Osteocyte (in vitro differentiated cells): ENCODE measurements at regions not wholly inside any gene's neighbourhood (a gene's known extent, or its start where the extent isn't known, plus 50 kb on each side); places are given as distances from the start of the nearest gene placed in this dataset.

Experiments
- DNase-seq: peaks from one replicate; pipeline ENCODE4 v3.0.0; 2021; ENCODE audit warnings: mixed read lengths; ENCODE audit not compliant: unreplicated experiment; ENCODE audit errors: extremely low spot score
- H3K27ac Mint-ChIP-seq: one replicate; pipeline ENCODE4 v1.8.0; 2021; ENCODE audit warnings: mild to moderate bottlenecking, mixed read lengths; ENCODE audit not compliant: unreplicated experiment
- H3K27me3 Mint-ChIP-seq: one replicate; pipeline ENCODE4 v1.8.0; 2021; ENCODE audit warnings: mixed read lengths; ENCODE audit not compliant: unreplicated experiment
- H3K36me3 Mint-ChIP-seq: one replicate; pipeline ENCODE4 v1.8.0; 2021; ENCODE audit warnings: mixed read lengths; ENCODE audit not compliant: unreplicated experiment
- H3K4me1 Mint-ChIP-seq: one replicate; pipeline ENCODE4 v1.8.0; 2021; ENCODE audit warnings: mixed read lengths; ENCODE audit not compliant: unreplicated experiment
- H3K4me3 Mint-ChIP-seq: one replicate; pipeline ENCODE4 v1.8.0; 2021; ENCODE audit warnings: mild to moderate bottlenecking, moderate library complexity, mixed read lengths; ENCODE audit not compliant: unreplicated experiment
- H3K9me3 Mint-ChIP-seq: one replicate; pipeline ENCODE4 v1.8.0; 2021; ENCODE audit warnings: mixed read lengths; ENCODE audit not compliant: unreplicated experiment
- CTCF ChIP-seq: fragments of 200-600 bp; sonication (generic); IDR thresholded peaks from 2 replicates; pipeline ENCODE4 v1.5.0; 2021; ENCODE audit warnings: antibody characterized with exemption, mild to moderate bottlenecking, moderate library complexity

DNA sequence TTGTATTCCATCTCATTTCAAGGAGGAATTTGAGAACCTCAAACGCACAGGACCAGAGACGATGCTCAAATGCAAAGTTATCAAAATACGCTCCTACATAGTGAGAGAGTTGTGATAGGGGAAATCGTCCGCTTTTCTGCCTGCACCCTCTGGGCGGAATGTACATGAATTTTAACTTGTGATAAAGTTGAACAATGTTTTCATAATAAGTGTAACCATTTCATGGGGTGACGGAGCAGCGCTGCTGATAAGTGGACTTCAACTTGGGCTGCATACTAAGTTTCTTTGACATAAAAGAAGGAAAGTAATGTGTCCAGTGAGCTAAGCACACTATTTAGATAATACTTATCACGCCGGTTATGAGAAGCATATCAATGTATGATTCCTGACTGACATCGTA, 497.5 kb upstream of the MGMT start:
- H3K4me3 Mint-ChIP-seq: no peak overlapping the region
- peaks cover 27% of the 10 kb centered on the region for H3K9me3 Mint-ChIP-seq
- TF ChIP-seq CTCF: no peak
- no peak for DNase-seq
- no peaks in the 10 kb centered on the region for H3K4me1 Mint-ChIP-seq
- H3K27ac Mint-ChIP-seq: no peak overlapping the region
- no peaks in the 10 kb centered on the region for H3K27me3 Mint-ChIP-seq
- H3K36me3 Mint-ChIP-seq: no peaks in the 10 kb centered on the region

- no peaks in the 10 kb centered on the region for H3K27me3 Mint-ChIP-seq
- no peaks in the 10 kb centered on the region for H3K4me1 Mint-ChIP-seq
- peaks cover 23% of the 10 kb centered on the region for H3K9me3 Mint-ChIP-seq
- TF ChIP-seq CTCF: no peak
- H3K36me3 Mint-ChIP-seq: no peaks in the 10 kb centered on the region
- H3K27ac Mint-ChIP-seq: no peak overlapping the region
- no peak for DNase-seq
- H3K4me3 Mint-ChIP-seq: no peak overlapping the region
These were observed 495.5 kb upstream of the MGMT start for GRCh38 chr10:128971374-128972035.

GRCh38 chr10:128972036-128972405, 495.0 kb upstream of the MGMT start:
- Mint-ChIP-seq H3K4me1 (no peaks in the 10 kb centered on the region), H3K36me3 (no peaks in the 10 kb centered on the region), H3K27ac (no peak overlapping the region), H3K9me3 (peaks cover 23% of the 10 kb centered on the region), H3K4me3 (no peak overlapping the region), H3K27me3 (no peaks in the 10 kb centered on the region)
- no peak for DNase-seq
- no peak for TF ChIP-seq CTCF

DNA sequence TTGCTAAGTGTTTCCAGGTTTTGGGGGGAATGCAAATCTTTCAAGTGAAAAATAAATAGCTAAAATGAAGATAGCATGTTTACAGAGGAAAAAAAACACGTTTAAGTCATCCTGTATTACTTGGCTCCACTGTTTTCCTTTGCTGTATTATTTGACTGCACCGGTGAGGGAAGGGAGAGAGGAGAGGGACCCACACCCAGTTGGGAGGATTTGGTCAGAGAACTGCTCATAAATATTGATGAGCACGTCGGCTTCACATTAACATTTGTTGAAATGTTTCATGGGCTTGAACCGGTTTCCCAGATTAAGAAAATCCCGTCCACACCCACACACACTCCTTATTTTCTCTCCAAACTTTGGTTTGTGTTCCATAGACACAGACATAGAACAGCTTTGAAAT, 493.8 kb upstream of the MGMT start:
- no peaks in the 10 kb centered on the region for H3K27me3 Mint-ChIP-seq
- H3K4me1 Mint-ChIP-seq: no peaks in the 10 kb centered on the region
- no peak overlapping the region for H3K27ac Mint-ChIP-seq
- TF ChIP-seq CTCF: no peak
- peaks cover 22% of the 10 kb centered on the region for H3K9me3 Mint-ChIP-seq
- H3K4me3 Mint-ChIP-seq: no peak overlapping the region
- H3K36me3 Mint-ChIP-seq: no peaks in the 10 kb centered on the region
- DNase-seq: no peak

DNA sequence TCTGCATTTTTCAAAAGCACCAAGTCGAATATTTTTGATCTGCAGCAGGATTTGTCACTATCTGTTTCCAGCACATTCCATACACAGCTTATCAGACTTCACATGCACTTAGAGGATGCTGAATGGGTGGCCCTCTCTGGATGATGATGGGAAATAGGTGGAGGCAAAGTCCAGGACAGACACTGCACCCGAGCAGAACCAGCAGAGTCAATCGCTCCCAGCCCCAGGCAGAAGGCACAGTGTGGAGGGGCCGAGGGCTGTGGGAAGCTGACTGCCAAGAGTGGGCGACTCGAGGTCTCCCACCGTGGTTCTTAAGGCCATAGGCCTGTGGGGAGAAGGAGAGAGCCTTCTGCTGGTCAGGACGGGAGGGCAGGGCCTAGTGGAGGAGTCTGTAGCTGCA, 490.2 kb upstream of the MGMT start:
- Mint-ChIP-seq H3K4me1 (no peaks in the 10 kb centered on the region), H3K27ac (no peak overlapping the region), H3K36me3 (no peaks in the 10 kb centered on the region), H3K4me3 (no peak overlapping the region), H3K27me3 (no peaks in the 10 kb centered on the region), H3K9me3 (peaks cover 12% of the 10 kb centered on the region)
- TF ChIP-seq CTCF: no peak
- DNase-seq: no peak
